Activated naive CD8-positive, alpha-beta T cell treated with anti-CD3 and anti-CD28 coated beads, Interleukin-2, amount 50 U/mL, for 16 hours (primary cell): ENCODE measurements at regions not wholly inside any gene's neighbourhood (a gene's known extent, or its start where the extent isn't known, plus 50 kb on each side); places are given as distances from the start of the nearest gene placed in this dataset.
A peak's percentile ranks its signal among the peaks of the same experiment; 100 is the strongest.
"Not testable (repeated sequence)": the region's sequence is repeated elsewhere in the genome, so short reads cannot be mapped to it uniquely, and the experiment has no call there.

ENCODE experiments used
- DNase-seq: peaks from one replicate; pipeline ENCODE4 v3.0.0-alpha.2; 2020; ENCODE audit warnings: low read depth, low spot score

GRCh38 chr17:26881195-26881594 is 412.7 kb upstream of the WSB1 start:
- DNase-seq = not testable (repeated sequence)

- not testable (repeated sequence) for DNase-seq
These were observed 411.7 kb upstream of the WSB1 start for GRCh38 chr17:26882097-26882761.

GRCh38 chr17:26883878-26884740 is 409.8 kb upstream of the WSB1 start:
- DNase-seq = not testable (repeated sequence)

GRCh38 chr17:26884741-26885059 is 409.2 kb upstream of the WSB1 start:
- DNase-seq = not testable (repeated sequence)

- peak; percentile 30 for DNase-seq
These were observed 408.5 kb upstream of the WSB1 start for GRCh38 chr17:26885244-26885970.
